ENCODE measurements at regions not wholly inside any gene's neighbourhood (a gene's known extent, or its start where the extent isn't known, plus 50 kb on each side); places are given as distances from the start of the nearest gene placed in this dataset.

- TF ChIP-seq CTCF (IDR thresholded peaks at IDR 0.05) (no peak), POLR2A (IDR thresholded peaks at IDR 0.05) (no peak)
These were observed 50.0 kb upstream of the CALM3 start for GRCh38 chr19:46551164-46551563.
